MM.1S (cell line): ENCODE measurements at regions not wholly inside any gene's neighbourhood (a gene's known extent, or its start where the extent isn't known, plus 50 kb on each side); places are given as distances from the start of the nearest gene placed in this dataset.

ENCODE experiments used
- EZH2 ChIP-seq: fragments of 300-600 bp; sonication (generic); optimal IDR thresholded peaks from 2 replicates; pipeline ENCODE3; 2017; ENCODE audit warnings: low read depth, mild to moderate bottlenecking, antibody characterized with exemption, low read length, mixed read lengths
- EZH2phosphoT487 ChIP-seq: fragments of 300-600 bp; sonication (generic); IDR thresholded peaks from 2 replicates; pipeline ENCODE4 v1.6.1; 2018; ENCODE audit warnings: antibody characterized with exemption, low read length
- TF ChIP-seq, protein P1 (sequence below): fragments of 300-600 bp; sonication (generic); IDR thresholded peaks from 2 replicates; pipeline ENCODE4 v1.5.1; 2016; ENCODE audit warnings: antibody characterized with exemption, low read length, mixed read lengths

DNA sequence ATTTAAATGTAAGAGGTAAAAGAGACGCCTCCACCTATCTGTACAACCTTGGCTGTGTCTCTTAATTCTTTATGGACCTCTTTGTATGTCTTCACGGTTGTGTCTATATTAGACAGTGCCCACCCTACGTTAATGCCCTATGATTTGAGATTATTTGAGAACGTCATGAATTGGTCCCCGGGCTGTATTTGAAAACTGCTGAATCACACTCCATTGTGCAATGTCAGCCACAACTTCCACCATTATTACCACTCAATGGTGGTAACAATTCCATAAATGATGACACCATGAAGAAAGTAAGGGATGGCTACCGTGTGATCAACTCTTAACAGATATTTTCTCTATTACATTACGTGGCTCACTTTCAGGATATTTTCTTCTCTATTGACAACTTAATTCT is 182.4 kb upstream of the RBFOX1 start:
- TF ChIP-seq, protein P1, sequence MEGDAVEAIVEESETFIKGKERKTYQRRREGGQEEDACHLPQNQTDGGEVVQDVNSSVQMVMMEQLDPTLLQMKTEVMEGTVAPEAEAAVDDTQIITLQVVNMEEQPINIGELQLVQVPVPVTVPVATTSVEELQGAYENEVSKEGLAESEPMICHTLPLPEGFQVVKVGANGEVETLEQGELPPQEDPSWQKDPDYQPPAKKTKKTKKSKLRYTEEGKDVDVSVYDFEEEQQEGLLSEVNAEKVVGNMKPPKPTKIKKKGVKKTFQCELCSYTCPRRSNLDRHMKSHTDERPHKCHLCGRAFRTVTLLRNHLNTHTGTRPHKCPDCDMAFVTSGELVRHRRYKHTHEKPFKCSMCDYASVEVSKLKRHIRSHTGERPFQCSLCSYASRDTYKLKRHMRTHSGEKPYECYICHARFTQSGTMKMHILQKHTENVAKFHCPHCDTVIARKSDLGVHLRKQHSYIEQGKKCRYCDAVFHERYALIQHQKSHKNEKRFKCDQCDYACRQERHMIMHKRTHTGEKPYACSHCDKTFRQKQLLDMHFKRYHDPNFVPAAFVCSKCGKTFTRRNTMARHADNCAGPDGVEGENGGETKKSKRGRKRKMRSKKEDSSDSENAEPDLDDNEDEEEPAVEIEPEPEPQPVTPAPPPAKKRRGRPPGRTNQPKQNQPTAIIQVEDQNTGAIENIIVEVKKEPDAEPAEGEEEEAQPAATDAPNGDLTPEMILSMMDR: no peak
- TF ChIP-seq EZH2 (no peak), EZH2phosphoT487 (no peak)
